ENCODE measurements at regions not wholly inside any gene's neighbourhood (a gene's known extent, or its start where the extent isn't known, plus 50 kb on each side); places are given as distances from the start of the nearest gene placed in this dataset.

DNA sequence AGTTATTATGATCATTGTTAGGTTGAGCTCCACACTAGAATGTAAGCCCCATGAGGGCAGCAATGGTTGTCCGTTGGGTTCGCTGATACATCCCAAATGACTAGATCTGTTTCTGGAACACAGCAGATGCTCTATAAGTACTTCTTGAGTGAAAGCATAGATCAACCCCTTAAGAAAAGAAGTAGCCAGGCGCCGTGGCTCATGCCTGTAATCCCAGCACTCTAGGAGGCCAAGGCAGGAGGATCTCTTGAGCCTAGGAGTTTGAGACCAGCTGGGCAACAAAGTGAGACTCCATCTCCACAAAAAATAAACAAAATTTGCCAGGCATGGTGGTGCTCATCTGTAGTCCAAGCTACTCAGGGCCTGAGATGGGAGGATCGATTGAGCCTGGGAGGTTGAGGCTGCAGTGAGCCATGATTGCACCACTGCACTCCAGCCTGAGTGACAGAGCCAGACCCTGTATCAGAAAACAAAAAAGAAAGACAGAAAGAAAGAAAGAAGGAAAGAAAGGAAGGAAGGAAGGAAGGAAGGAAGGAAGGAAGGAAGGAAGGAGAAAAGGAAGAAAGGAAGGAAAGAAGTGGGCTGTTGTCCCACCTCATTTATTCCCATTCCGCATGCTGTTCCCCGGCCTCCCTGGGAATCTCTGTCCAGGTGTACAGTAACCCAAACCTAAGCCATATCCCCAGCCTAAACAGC is 54.4 kb upstream of the RPL38 start:
- TF ChIP-seq EZH2 (IDR thresholded peaks at IDR 0.05): no peak
- TF ChIP-seq EZH2phosphoT487 (IDR thresholded peaks at IDR 0.05): no peak
- TF ChIP-seq, protein P1, sequence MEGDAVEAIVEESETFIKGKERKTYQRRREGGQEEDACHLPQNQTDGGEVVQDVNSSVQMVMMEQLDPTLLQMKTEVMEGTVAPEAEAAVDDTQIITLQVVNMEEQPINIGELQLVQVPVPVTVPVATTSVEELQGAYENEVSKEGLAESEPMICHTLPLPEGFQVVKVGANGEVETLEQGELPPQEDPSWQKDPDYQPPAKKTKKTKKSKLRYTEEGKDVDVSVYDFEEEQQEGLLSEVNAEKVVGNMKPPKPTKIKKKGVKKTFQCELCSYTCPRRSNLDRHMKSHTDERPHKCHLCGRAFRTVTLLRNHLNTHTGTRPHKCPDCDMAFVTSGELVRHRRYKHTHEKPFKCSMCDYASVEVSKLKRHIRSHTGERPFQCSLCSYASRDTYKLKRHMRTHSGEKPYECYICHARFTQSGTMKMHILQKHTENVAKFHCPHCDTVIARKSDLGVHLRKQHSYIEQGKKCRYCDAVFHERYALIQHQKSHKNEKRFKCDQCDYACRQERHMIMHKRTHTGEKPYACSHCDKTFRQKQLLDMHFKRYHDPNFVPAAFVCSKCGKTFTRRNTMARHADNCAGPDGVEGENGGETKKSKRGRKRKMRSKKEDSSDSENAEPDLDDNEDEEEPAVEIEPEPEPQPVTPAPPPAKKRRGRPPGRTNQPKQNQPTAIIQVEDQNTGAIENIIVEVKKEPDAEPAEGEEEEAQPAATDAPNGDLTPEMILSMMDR (IDR thresholded peaks at IDR 0.05): no peak
- no peak overlapping the region for H3K4me3 ChIP-seq
- H3K27ac ChIP-seq: no peak overlapping the region
- H3K36me3 ChIP-seq: no peaks in the 10 kb centered on the region
- H3K79me2 ChIP-seq (ENCODE audit: low read depth): no peaks in the 10 kb centered on the region
- H2AFZ ChIP-seq (replicated peaks): no peak overlapping the region
- no peak overlapping the region for H3K4me3 Mint-ChIP-seq
- H3K36me3 Mint-ChIP-seq: no peaks in the 10 kb centered on the region
- peaks cover 6% of the 10 kb centered on the region for H3K27me3 Mint-ChIP-seq (ENCODE audit: insufficient read depth, low read depth)
- DNase-seq (ENCODE audit: low spot score): no peak
- no peak overlapping the region for H3K4me2 ChIP-seq
- no peaks in the 10 kb centered on the region for H3F3A ChIP-seq (ENCODE audit: low read depth)
- no peaks in the 10 kb centered on the region for H3K9me3 ChIP-seq (ENCODE audit: low read depth)
- no peak overlapping the region for H3K9ac ChIP-seq
- H4K20me1 ChIP-seq (ENCODE audit: low read depth): no peaks in the 10 kb centered on the region
- H3K4me1 Mint-ChIP-seq: no peaks in the 10 kb centered on the region
- no peaks in the 10 kb centered on the region for H3K27me3 ChIP-seq
- peaks cover 3% of the 10 kb centered on the region for H3K9me3 Mint-ChIP-seq
- peaks cover 8% of the 10 kb centered on the region for H3K4me1 ChIP-seq
- H3K27ac Mint-ChIP-seq: peak overlapping the region; percentile 12

DNA sequence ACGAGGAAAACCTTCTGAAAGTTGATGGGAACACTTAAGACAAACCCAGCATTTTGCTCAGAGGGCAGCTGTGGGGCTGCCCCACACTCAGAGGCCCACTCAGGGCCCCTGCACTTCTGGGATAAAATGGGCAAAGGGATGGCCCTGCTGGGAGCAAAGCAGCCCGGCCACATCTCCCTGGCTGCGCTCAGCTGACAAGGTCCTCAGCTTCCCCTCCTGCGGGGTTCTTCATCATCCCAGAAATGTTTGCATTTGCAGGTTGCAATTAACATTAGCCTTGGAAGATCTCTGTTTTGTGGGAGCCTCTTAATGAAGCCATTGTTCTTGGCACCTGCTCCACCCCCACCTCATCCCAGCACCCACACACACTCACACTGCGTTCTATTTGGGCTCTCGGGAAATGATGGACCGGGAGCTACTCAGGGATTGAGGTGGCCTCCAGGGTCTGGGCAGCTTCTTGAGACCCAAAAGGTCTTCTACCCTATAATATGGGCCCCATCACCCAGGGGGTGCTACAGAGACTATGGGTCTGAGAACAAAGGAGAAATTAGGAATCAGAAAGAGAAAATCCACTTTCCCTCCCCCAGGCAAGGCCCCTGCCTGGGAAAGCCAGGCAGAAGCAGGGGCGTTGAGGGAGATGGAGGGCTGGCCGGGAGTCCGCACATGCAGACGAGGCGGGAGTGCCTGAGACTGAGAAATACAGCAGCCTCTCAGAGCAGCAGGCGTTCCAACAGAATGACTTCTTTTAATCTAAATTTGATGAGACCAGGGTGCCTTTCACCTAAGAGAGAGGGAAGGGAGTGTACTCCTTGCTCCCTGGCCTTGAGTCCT is 53.7 kb upstream of the RPL38 start:
- peaks cover 3% of the 10 kb centered on the region for H3K9me3 Mint-ChIP-seq
- Histone ChIP-seq H3K36me3 (no peaks in the 10 kb centered on the region), H2AFZ (replicated peaks) (no peak overlapping the region), H3F3A (ENCODE audit: low read depth) (no peaks in the 10 kb centered on the region), H3K4me3 (no peak overlapping the region), H3K4me2 (no peak overlapping the region), H3K27ac (no peak overlapping the region), H3K9ac (no peak overlapping the region), H3K4me1 (peaks cover 8% of the 10 kb centered on the region), H3K27me3 (no peaks in the 10 kb centered on the region), H3K9me3 (ENCODE audit: low read depth) (no peaks in the 10 kb centered on the region), H4K20me1 (ENCODE audit: low read depth) (no peaks in the 10 kb centered on the region), H3K79me2 (ENCODE audit: low read depth) (no peaks in the 10 kb centered on the region)
- H3K27me3 Mint-ChIP-seq (ENCODE audit: insufficient read depth, low read depth): peaks cover 6% of the 10 kb centered on the region
- no peaks in the 10 kb centered on the region for H3K4me1 Mint-ChIP-seq
- H3K27ac Mint-ChIP-seq: no peak overlapping the region
- no peaks in the 10 kb centered on the region for H3K36me3 Mint-ChIP-seq
- DNase-seq (ENCODE audit: low spot score): no peak
- no peak overlapping the region for H3K4me3 Mint-ChIP-seq
- TF ChIP-seq EZH2 (IDR thresholded peaks at IDR 0.05): no peak
- TF ChIP-seq, protein P1 (IDR thresholded peaks at IDR 0.05): no peak
- TF ChIP-seq EZH2phosphoT487 (IDR thresholded peaks at IDR 0.05): no peak

DNA sequence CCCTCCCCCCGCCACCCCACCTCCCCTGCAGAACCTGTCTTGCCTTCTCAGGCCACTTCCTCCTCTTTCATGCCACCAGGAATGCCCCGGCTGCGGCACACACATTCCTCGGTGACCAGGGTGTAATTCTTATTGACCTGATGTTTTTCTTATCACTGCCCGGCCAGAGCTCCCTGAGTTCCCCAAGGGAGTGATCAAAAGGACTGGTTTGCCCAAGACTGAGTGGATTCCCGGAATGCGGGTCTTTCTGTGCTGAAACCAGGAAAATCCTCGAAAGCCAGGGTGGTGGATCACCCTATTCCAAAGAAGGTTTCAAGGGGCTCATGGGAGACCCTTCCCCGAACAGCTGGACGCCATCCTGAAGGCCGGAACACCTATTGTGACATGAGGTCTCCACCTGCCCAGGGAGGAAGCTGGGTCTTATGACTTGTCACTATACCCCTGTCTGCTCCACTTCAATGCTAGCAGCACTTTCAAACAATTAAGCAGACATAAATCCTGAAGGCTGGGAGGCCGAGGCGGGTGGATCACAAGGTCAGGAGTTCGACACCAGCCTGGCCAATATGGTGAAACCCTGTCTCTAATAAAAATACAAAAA is 53.0 kb upstream of the RPL38 start:
- Histone ChIP-seq H2AFZ (replicated peaks) (no peak overlapping the region), H4K20me1 (ENCODE audit: low read depth) (no peaks in the 10 kb centered on the region), H3K27ac (no peak overlapping the region), H3K9ac (no peak overlapping the region), H3K4me3 (no peak overlapping the region), H3K9me3 (ENCODE audit: low read depth) (no peaks in the 10 kb centered on the region), H3K36me3 (no peaks in the 10 kb centered on the region), H3K27me3 (no peaks in the 10 kb centered on the region), H3F3A (ENCODE audit: low read depth) (no peaks in the 10 kb centered on the region), H3K4me1 (peaks cover 5% of the 10 kb centered on the region), H3K4me2 (no peak overlapping the region), H3K79me2 (ENCODE audit: low read depth) (no peaks in the 10 kb centered on the region)
- H3K4me1 Mint-ChIP-seq: no peaks in the 10 kb centered on the region
- TF ChIP-seq, protein P1 (IDR thresholded peaks at IDR 0.05): no peak
- TF ChIP-seq EZH2 (IDR thresholded peaks at IDR 0.05) (no peak), EZH2phosphoT487 (IDR thresholded peaks at IDR 0.05) (no peak)
- H3K9me3 Mint-ChIP-seq: peaks cover 3% of the 10 kb centered on the region
- H3K27ac Mint-ChIP-seq: no peak overlapping the region
- H3K4me3 Mint-ChIP-seq: no peak overlapping the region
- H3K27me3 Mint-ChIP-seq (ENCODE audit: insufficient read depth, low read depth): peaks cover 4% of the 10 kb centered on the region
- DNase-seq (ENCODE audit: low spot score): no peak
- H3K36me3 Mint-ChIP-seq: no peaks in the 10 kb centered on the region

Measured in neural progenitor cell (in vitro differentiated cells).